Neural progenitor cell (in vitro differentiated cells): ENCODE measurements at regions not wholly inside any gene's neighbourhood (a gene's known extent, or its start where the extent isn't known, plus 50 kb on each side); places are given as distances from the start of the nearest gene placed in this dataset.

Experiments
- DNase-seq: peaks from one replicate; pipeline ENCODE4 v3.0.0-alpha.2; 2016; ENCODE audit warnings: low spot score
- H2AFZ ChIP-seq: fragments of 200-600 bp; sonication (generic); replicated peaks from 2 replicates; pipeline ENCODE4 v1.6.1; 2016; ENCODE audit warnings: antibody characterized with exemption
- H3F3A ChIP-seq: fragments of 200-600 bp; sonication (generic); 2 replicates; pipeline ENCODE4 v1.6.1; 2016; ENCODE audit warnings: antibody characterized with exemption, low read depth
- H3K27ac ChIP-seq: fragments of 200-600 bp; sonication (generic); 2 replicates; pipeline ENCODE4 v1.5.1; 2016; ENCODE audit warnings: mild to moderate bottlenecking
- H3K27me3 ChIP-seq: fragments of 200-600 bp; sonication (generic); 2 replicates; pipeline ENCODE4 v1.6.1; 2016; ENCODE audit warnings: mild to moderate bottlenecking, moderate library complexity
- H3K36me3 ChIP-seq: fragments of 200-600 bp; sonication (generic); 2 replicates; pipeline ENCODE4 v1.5.1; 2016
- H3K4me1 ChIP-seq: fragments of 200-600 bp; sonication (generic); 2 replicates; pipeline ENCODE4 v1.6.1; 2016; ENCODE audit warnings: mixed run types
- H3K4me2 ChIP-seq: fragments of 200-600 bp; sonication (generic); 2 replicates; pipeline ENCODE4 v1.6.1; 2016
- H3K4me3 ChIP-seq: fragments of 200-600 bp; sonication (generic); 2 replicates; pipeline ENCODE4 v1.5.1; 2016
- H3K79me2 ChIP-seq: fragments of 200-600 bp; sonication (generic); 2 replicates; pipeline ENCODE4 v1.6.1; 2016; ENCODE audit warnings: low read depth
- H3K9ac ChIP-seq: fragments of 200-600 bp; sonication (generic); 2 replicates; pipeline ENCODE4 v1.6.1; 2016
- H3K9me3 ChIP-seq: fragments of 200-600 bp; sonication (generic); 2 replicates; pipeline ENCODE4 v1.5.1; 2016; ENCODE audit warnings: low read depth
- H4K20me1 ChIP-seq: fragments of 200-600 bp; sonication (generic); 2 replicates; pipeline ENCODE4 v1.6.1; 2016; ENCODE audit warnings: low read depth
- H3K27ac Mint-ChIP-seq: 3 replicates; pipeline ENCODE4 v1.8.0; 2021; ENCODE audit warnings: mixed read lengths
- H3K27me3 Mint-ChIP-seq: 2 replicates; pipeline ENCODE4 v1.8.0; 2022; ENCODE audit warnings: low read depth, mild to moderate bottlenecking, inconsistent platforms, moderate library complexity, mixed read lengths; ENCODE audit not compliant: insufficient read depth
- H3K36me3 Mint-ChIP-seq: 3 replicates; pipeline ENCODE4 v1.8.0; 2021; ENCODE audit warnings: mixed read lengths
- H3K4me1 Mint-ChIP-seq: 3 replicates; pipeline ENCODE4 v1.8.0; 2021; ENCODE audit warnings: mixed read lengths
- H3K4me3 Mint-ChIP-seq: 3 replicates; pipeline ENCODE4 v1.8.0; 2021; ENCODE audit warnings: mild to moderate bottlenecking, moderate library complexity, mixed read lengths
- H3K9me3 Mint-ChIP-seq: 3 replicates; pipeline ENCODE4 v1.8.0; 2020; ENCODE audit warnings: mixed read lengths
- CTCF ChIP-seq: fragments of 200-600 bp; sonication (generic); IDR thresholded peaks from 2 replicates; pipeline ENCODE4 v1.5.1; 2017; ENCODE audit warnings: antibody characterized with exemption, mild to moderate bottlenecking
- EZH2 ChIP-seq: fragments of 200-600 bp; sonication (generic); IDR thresholded peaks from 2 replicates; pipeline ENCODE4 v1.6.1; 2017; ENCODE audit warnings: antibody characterized with exemption, mild to moderate bottlenecking, moderate library complexity
- EZH2phosphoT487 ChIP-seq: fragments of 200-600 bp; sonication (generic); IDR thresholded peaks from 2 replicates; pipeline ENCODE4 v1.6.1; 2017; ENCODE audit warnings: antibody characterized with exemption

- Histone ChIP-seq H3K4me3 (no peak overlapping the region), H3K4me1 (peaks cover 25% of the 10 kb centered on the region), H3K4me2 (peak overlapping the region; percentile 47), H3K79me2 (no peaks in the 10 kb centered on the region), H3K9me3 (no peaks in the 10 kb centered on the region), H3F3A (no peaks in the 10 kb centered on the region), H3K36me3 (no peaks in the 10 kb centered on the region), H3K9ac (no peak overlapping the region), H2AFZ (peak overlapping the region; percentile 0), H4K20me1 (no peaks in the 10 kb centered on the region), H3K27ac (peak overlapping the region; percentile 76), H3K27me3 (no peaks in the 10 kb centered on the region)
- Mint-ChIP-seq H3K4me1 (peaks cover 30% of the 10 kb centered on the region), H3K27me3 (no peaks in the 10 kb centered on the region), H3K36me3 (no peaks in the 10 kb centered on the region), H3K9me3 (peaks cover 7% of the 10 kb centered on the region), H3K4me3 (no peak overlapping the region), H3K27ac (peak overlapping the region; percentile 76)
- TF ChIP-seq CTCF = no peak
- no peak for TF ChIP-seq EZH2phosphoT487
- TF ChIP-seq EZH2 = no peak
- DNase-seq = peak; percentile 14
These were observed 460.5 kb downstream of the CENPC start for GRCh38 chr4:67084783-67085182.

- peak; percentile 50 for DNase-seq
- no peaks in the 10 kb centered on the region for H3F3A ChIP-seq
- no peaks in the 10 kb centered on the region for H3K9me3 ChIP-seq
- peaks cover 25% of the 10 kb centered on the region for H3K4me1 ChIP-seq
- H3K4me3 ChIP-seq = no peak overlapping the region
- no peak overlapping the region for H3K9ac ChIP-seq
- peak overlapping the region; percentile 2 for H2AFZ ChIP-seq
- no peaks in the 10 kb centered on the region for H3K36me3 ChIP-seq
- no peaks in the 10 kb centered on the region for H4K20me1 ChIP-seq
- TF ChIP-seq CTCF (no peak), EZH2 (no peak), EZH2phosphoT487 (no peak)
- Mint-ChIP-seq H3K4me1 (peaks cover 30% of the 10 kb centered on the region), H3K4me3 (no peak overlapping the region), H3K27ac (peak overlapping the region; percentile 43), H3K36me3 (no peaks in the 10 kb centered on the region), H3K27me3 (no peaks in the 10 kb centered on the region), H3K9me3 (peaks cover 7% of the 10 kb centered on the region)
- no peaks in the 10 kb centered on the region for H3K79me2 ChIP-seq
- peak overlapping the region; percentile 36 for H3K4me2 ChIP-seq
- H3K27me3 ChIP-seq = no peaks in the 10 kb centered on the region
- peak overlapping the region; percentile 0 for H3K27ac ChIP-seq
These were observed 461.8 kb downstream of the CENPC start for GRCh38 chr4:67083496-67083895.

GRCh38 chr4:67082746-67083145 lies 462.6 kb downstream of the CENPC start:
- Histone ChIP-seq H3K36me3 (no peaks in the 10 kb centered on the region), H3F3A (no peaks in the 10 kb centered on the region), H3K9me3 (no peaks in the 10 kb centered on the region), H3K79me2 (no peaks in the 10 kb centered on the region), H3K4me3 (no peak overlapping the region), H3K9ac (no peak overlapping the region), H3K27ac (no peak overlapping the region), H2AFZ (no peak overlapping the region), H3K4me1 (peaks cover 25% of the 10 kb centered on the region), H3K4me2 (no peak overlapping the region), H3K27me3 (no peaks in the 10 kb centered on the region), H4K20me1 (no peaks in the 10 kb centered on the region)
- no peak for DNase-seq
- Mint-ChIP-seq H3K27ac (no peak overlapping the region), H3K36me3 (no peaks in the 10 kb centered on the region), H3K4me1 (peaks cover 34% of the 10 kb centered on the region), H3K9me3 (peaks cover 7% of the 10 kb centered on the region), H3K27me3 (no peaks in the 10 kb centered on the region), H3K4me3 (no peak overlapping the region)
- TF ChIP-seq EZH2 (no peak), EZH2phosphoT487 (no peak), CTCF (no peak)
